ENCODE measurements at regions not wholly inside any gene's neighbourhood (a gene's known extent, or its start where the extent isn't known, plus 50 kb on each side); places are given as distances from the start of the nearest gene placed in this dataset.

GRCh38 chr4:54547299-54548097 is 110.3 kb upstream of the KIT start:
- no peak for TF ChIP-seq CTCF (IDR thresholded peaks at IDR 0.05)
- no peak for TF ChIP-seq POLR2A (IDR thresholded peaks at IDR 0.05)
- TF ChIP-seq EP300 (IDR thresholded peaks at IDR 0.05) = no peak
- no peak for DNase-seq (ENCODE audit: low spot score in 2 of 2)

GRCh38 chr4:54548098-54548620 is 109.6 kb upstream of the KIT start:
- TF ChIP-seq EP300 (IDR thresholded peaks at IDR 0.05) (no peak), CTCF (IDR thresholded peaks at IDR 0.05) (no peak), POLR2A (IDR thresholded peaks at IDR 0.05) (no peak)
- no peak for DNase-seq (ENCODE audit: low spot score in 2 of 2)
- Histone ChIP-seq H3K4me3 (no peak overlapping the region), H3K27ac (no peak overlapping the region), H3K9me3 (no peaks in the 10 kb centered on the region), H3K4me1 (no peaks in the 10 kb centered on the region), H3K36me3 (no peaks in the 10 kb centered on the region), H3K27me3 (no peaks in the 10 kb centered on the region)
- 65 to 69% methylated on average over 3 of the region's 3 CpGs for WGBS, 2 donors

More at GRCh38 chr4:54547299-54548097, 110.3 kb upstream of the KIT start:
- Histone ChIP-seq H3K36me3 (no peaks in the 10 kb centered on the region), H3K4me3 (no peak overlapping the region), H3K4me1 (no peaks in the 10 kb centered on the region), H3K9me3 (no peaks in the 10 kb centered on the region), H3K27ac (no peak overlapping the region), H3K27me3 (peaks cover 0 to 5% of the 10 kb centered on the region in 2 donors)
- 55 to 57% methylated on average over 7 of the region's 7 CpGs for WGBS, 2 donors

GRCh38 chr4:54548831-54549460 is 108.8 kb upstream of the KIT start:
- WGBS, 2 donors = 88 to 89% methylated on average over 9 of the region's 9 CpGs
- Histone ChIP-seq H3K4me1 (no peaks in the 10 kb centered on the region), H3K36me3 (no peaks in the 10 kb centered on the region), H3K9me3 (no peaks in the 10 kb centered on the region), H3K4me3 (no peak overlapping the region), H3K27ac (no peak overlapping the region), H3K27me3 (no peaks in the 10 kb centered on the region)
- no peak for TF ChIP-seq POLR2A (IDR thresholded peaks at IDR 0.05)
- TF ChIP-seq CTCF (IDR thresholded peaks at IDR 0.05) = no peak
- no peak for TF ChIP-seq EP300 (IDR thresholded peaks at IDR 0.05)
- DNase-seq (ENCODE audit: low spot score in 2 of 2) = no peak

- H3K9me3 ChIP-seq = no peaks in the 10 kb centered on the region
- no peaks in the 10 kb centered on the region for H3K27me3 ChIP-seq
- 52 to 57% methylated on average over 8 of the region's 8 CpGs for WGBS, 2 donors
- TF ChIP-seq EP300 (IDR thresholded peaks at IDR 0.05) = no peak
- no peak for TF ChIP-seq POLR2A (IDR thresholded peaks at IDR 0.05)
- no peak for TF ChIP-seq CTCF (IDR thresholded peaks at IDR 0.05)
- no peaks in the 10 kb centered on the region for H3K36me3 ChIP-seq
- no peak overlapping the region for H3K4me3 ChIP-seq
- no peak overlapping the region for H3K27ac ChIP-seq
- H3K4me1 ChIP-seq = peaks cover 0 to 3% (median 0%) of the 10 kb centered on the region in 4 donors
- DNase-seq (ENCODE audit: low spot score in 2 of 2) = no peak
Measured at GRCh38 chr4:54550395-54551171, 107.2 kb upstream of the KIT start.

All from tibial nerve (tissue), 4 donors.